ENCODE measurements at regions not wholly inside any gene's neighbourhood (a gene's known extent, or its start where the extent isn't known, plus 50 kb on each side); places are given as distances from the start of the nearest gene placed in this dataset.

DNA sequence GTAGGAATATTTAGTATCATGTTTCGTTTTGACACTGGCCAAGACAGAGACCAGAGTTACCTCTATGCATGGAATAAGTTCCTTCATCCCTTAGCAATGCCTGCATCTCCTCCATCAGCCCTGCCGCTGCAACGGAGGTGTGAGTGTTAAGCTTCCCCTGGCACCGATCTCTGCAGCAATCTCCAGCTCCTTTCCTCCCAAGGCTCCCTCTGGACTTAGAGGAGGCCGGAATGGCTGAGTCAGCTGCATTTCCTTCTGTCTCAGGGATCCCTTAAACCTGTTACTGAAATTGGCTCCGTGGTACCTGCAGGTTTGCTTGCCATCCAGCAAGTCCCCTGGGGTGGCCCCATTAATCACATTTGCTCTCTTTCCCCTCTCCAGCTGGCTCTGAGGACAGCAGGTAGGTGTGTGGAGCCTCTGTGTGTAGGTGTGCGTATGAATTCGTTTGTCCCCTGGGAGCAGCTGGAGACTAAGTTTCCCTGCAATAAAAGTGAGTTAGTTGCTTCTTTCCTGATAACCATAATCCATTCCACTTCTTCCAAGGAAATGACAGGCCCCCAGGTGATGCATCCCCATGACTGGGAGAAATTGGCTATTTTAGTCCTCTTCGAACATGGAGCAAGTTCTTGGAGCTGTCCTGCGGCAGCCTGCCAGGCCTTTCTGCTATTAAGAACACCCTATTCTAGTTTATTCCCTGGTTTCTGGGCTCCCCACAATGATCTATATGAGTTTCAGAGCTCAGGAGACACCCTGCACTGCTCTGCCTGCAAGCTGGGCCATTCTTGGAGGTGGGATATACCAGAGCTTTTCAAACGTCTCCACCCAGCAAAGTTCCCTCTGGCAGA, 457.2 kb upstream of the CADM1 start:
- TF ChIP-seq, protein P1, sequence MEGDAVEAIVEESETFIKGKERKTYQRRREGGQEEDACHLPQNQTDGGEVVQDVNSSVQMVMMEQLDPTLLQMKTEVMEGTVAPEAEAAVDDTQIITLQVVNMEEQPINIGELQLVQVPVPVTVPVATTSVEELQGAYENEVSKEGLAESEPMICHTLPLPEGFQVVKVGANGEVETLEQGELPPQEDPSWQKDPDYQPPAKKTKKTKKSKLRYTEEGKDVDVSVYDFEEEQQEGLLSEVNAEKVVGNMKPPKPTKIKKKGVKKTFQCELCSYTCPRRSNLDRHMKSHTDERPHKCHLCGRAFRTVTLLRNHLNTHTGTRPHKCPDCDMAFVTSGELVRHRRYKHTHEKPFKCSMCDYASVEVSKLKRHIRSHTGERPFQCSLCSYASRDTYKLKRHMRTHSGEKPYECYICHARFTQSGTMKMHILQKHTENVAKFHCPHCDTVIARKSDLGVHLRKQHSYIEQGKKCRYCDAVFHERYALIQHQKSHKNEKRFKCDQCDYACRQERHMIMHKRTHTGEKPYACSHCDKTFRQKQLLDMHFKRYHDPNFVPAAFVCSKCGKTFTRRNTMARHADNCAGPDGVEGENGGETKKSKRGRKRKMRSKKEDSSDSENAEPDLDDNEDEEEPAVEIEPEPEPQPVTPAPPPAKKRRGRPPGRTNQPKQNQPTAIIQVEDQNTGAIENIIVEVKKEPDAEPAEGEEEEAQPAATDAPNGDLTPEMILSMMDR (IDR thresholded peaks at IDR 0.05) = no peak
- TF ChIP-seq ZFX (IDR thresholded peaks at IDR 0.05; ENCODE audit: borderline replicate concordance) = no peak

Data from 22Rv1 (cell line).